Trophoblast cell (in vitro differentiated cells and primary cell): ENCODE measurements at regions not wholly inside any gene's neighbourhood (a gene's known extent, or its start where the extent isn't known, plus 50 kb on each side); places are given as distances from the start of the nearest gene placed in this dataset.

Experiments
- DNase-seq, 2 donors: peaks; one replicate each; pipeline ENCODE4 v3.0.0-alpha.2; 2016
- H2AFZ ChIP-seq: 2 replicates; pipeline ENCODE4 v1.6.1; 2013; ENCODE audit warnings: low read length, moderate library complexity, mild to moderate bottlenecking; ENCODE audit not compliant: insufficient read depth, poor library complexity
- H2AK5ac ChIP-seq: 2 replicates; pipeline ENCODE4 v1.6.1; 2013; ENCODE audit warnings: mild to moderate bottlenecking, low read length
- H2BK120ac ChIP-seq: 2 replicates; pipeline ENCODE4 v1.6.1; 2013; ENCODE audit warnings: low read length, mild to moderate bottlenecking, moderate library complexity; ENCODE audit not compliant: insufficient read depth, poor library complexity
- H2BK12ac ChIP-seq: 2 replicates; pipeline ENCODE4 v1.6.1; 2013; ENCODE audit warnings: mild to moderate bottlenecking, low read length, moderate library complexity
- H2BK5ac ChIP-seq: 2 replicates; pipeline ENCODE4 v1.6.1; 2013; ENCODE audit warnings: low read length, low read depth, moderate library complexity, mild to moderate bottlenecking; ENCODE audit not compliant: poor library complexity
- H3K14ac ChIP-seq: 2 replicates; pipeline ENCODE4 v1.6.1; 2013; ENCODE audit warnings: mild to moderate bottlenecking, low read length
- H3K18ac ChIP-seq: 2 replicates; pipeline ENCODE4 v1.6.1; 2013; ENCODE audit warnings: mild to moderate bottlenecking, low read length
- H3K23ac ChIP-seq: 2 replicates; pipeline ENCODE4 v1.6.1; 2013; ENCODE audit warnings: low read length
- H3K27ac ChIP-seq: 2 replicates; pipeline ENCODE4 v1.5.1; 2013; ENCODE audit warnings: low read depth, mild to moderate bottlenecking, inconsistent platforms, low read length, moderate library complexity
- H3K27me3 ChIP-seq: 2 replicates; pipeline ENCODE4 v1.6.1; 2013; ENCODE audit warnings: inconsistent platforms, mild to moderate bottlenecking, low read length, moderate library complexity; ENCODE audit not compliant: insufficient read depth
- H3K36me3 ChIP-seq, 2 experiments: 1 replicate in 1 of 2; 2 replicates in 1 of 2; pipeline ENCODE4 v1.6.1; 2013; ENCODE audit warnings: low read length in 2 of 2, mild to moderate bottlenecking in 2 of 2, moderate library complexity in 1 of 2; ENCODE audit not compliant: insufficient read depth in 2 of 2, control insufficient read depth in 1 of 2
- H3K4ac ChIP-seq: 2 replicates; pipeline ENCODE4 v1.6.1; 2013; ENCODE audit warnings: low read depth, mild to moderate bottlenecking, low read length, moderate library complexity
- H3K4me1 ChIP-seq, 2 experiments: 1 replicate in 1 of 2; 2 replicates in 1 of 2; pipeline ENCODE4 v1.6.1; 2013; ENCODE audit warnings: low read length in 2 of 2, mild to moderate bottlenecking in 2 of 2, moderate library complexity in 1 of 2; ENCODE audit not compliant: insufficient read depth in 2 of 2, control insufficient read depth in 1 of 2
- H3K4me2 ChIP-seq: 2 replicates; pipeline ENCODE4 v1.6.1; 2013; ENCODE audit warnings: inconsistent platforms, mild to moderate bottlenecking, low read length, moderate library complexity
- H3K4me3 ChIP-seq: 2 replicates; pipeline ENCODE4 v1.5.1; 2013; ENCODE audit warnings: mild to moderate bottlenecking, low read depth, low read length, inconsistent platforms
- H3K79me1 ChIP-seq: one replicate; pipeline ENCODE4 v1.6.1; 2013; ENCODE audit warnings: low read length
- H3K79me2 ChIP-seq: 2 replicates; pipeline ENCODE4 v1.6.1; 2013; ENCODE audit warnings: low read length, mild to moderate bottlenecking; ENCODE audit not compliant: control insufficient read depth, insufficient read depth, poor library complexity
- H3K9ac ChIP-seq: 2 replicates; pipeline ENCODE4 v1.6.1; 2013; ENCODE audit warnings: mild to moderate bottlenecking, low read length
- H3K9me3 ChIP-seq: 2 replicates; pipeline ENCODE4 v1.6.1; 2013; ENCODE audit warnings: low read depth, mild to moderate bottlenecking, control low read depth, inconsistent platforms, low read length; ENCODE audit not compliant: insufficient read depth
- H4K12ac ChIP-seq: 2 replicates; pipeline ENCODE4 v1.6.1; 2013; ENCODE audit warnings: low read depth, mild to moderate bottlenecking, low read length, moderate library complexity
- H4K8ac ChIP-seq: 2 replicates; pipeline ENCODE4 v1.6.1; 2013; ENCODE audit warnings: low read depth, mild to moderate bottlenecking, low read length, moderate library complexity
- H4K91ac ChIP-seq: one replicate; pipeline ENCODE4 v1.6.1; 2013; ENCODE audit warnings: low read depth, mild to moderate bottlenecking, low read length, moderate library complexity
- WGBS: extraction: QIAGEN DNeasy Blood & Tissue Kit; methylation state at CpG from one replicate; pipeline ENCODE4 v1.1.7; 2013; ENCODE audit warnings: missing lambda C conversion rate; ENCODE audit not compliant: insufficient read length, insufficient coverage; ENCODE audit errors: extremely low coverage; 5-methylcytosine and 5-hydroxymethylcytosine counted together

- Histone ChIP-seq H3K36me3 (no peaks in the 10 kb centered on the region), H3K18ac (no peak overlapping the region), H3K4ac (no peak overlapping the region), H3K9ac (no peak overlapping the region), H3K79me2 (no peaks in the 10 kb centered on the region), H4K91ac (no peak overlapping the region), H4K8ac (no peak overlapping the region), H2BK12ac (no peak overlapping the region), H3K4me3 (no peak overlapping the region), H3K14ac (no peak overlapping the region), H2BK5ac (no peak overlapping the region), H3K27ac (no peak overlapping the region), H2AK5ac (no peak overlapping the region), H3K9me3 (peaks cover 2% of the 10 kb centered on the region), H3K27me3 (no peaks in the 10 kb centered on the region), H3K79me1 (no peaks in the 10 kb centered on the region), H3K4me1 (no peaks in the 10 kb centered on the region), H3K23ac (no peak overlapping the region), H2BK120ac (no peak overlapping the region), H2AFZ (no peak overlapping the region), H4K12ac (no peak overlapping the region), H3K4me2 (no peak overlapping the region)
- DNase-seq = no peak
Measured at GRCh38 chr3:80391573-80391972, 623.8 kb upstream of the ROBO1 start.

DNA sequence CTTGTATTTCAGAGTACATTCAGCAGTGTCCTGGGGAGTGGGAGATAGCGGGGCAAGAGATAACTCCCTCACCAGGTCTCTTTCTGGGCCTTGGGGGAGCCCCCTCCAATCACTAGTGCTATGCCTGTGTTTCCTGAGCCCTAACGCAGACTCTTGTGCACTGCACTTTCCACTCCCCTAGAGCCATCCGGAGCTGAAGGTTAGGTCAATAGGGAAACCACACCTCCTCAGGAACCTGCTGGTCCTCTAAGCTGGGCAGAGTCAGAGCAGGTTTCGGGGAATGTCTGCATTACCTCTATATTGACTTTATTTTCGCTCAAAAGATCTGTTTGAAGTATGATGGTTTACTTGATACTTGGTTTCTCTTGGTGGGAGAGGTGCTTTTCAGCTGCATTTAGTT is 617.0 kb upstream of the ROBO1 start:
- Histone ChIP-seq H3K4ac (no peak overlapping the region), H4K12ac (no peak overlapping the region), H3K79me1 (no peaks in the 10 kb centered on the region), H3K4me1 (no peaks in the 10 kb centered on the region), H2AK5ac (no peak overlapping the region), H2BK120ac (no peak overlapping the region), H3K18ac (no peak overlapping the region), H3K14ac (no peak overlapping the region), H3K79me2 (no peaks in the 10 kb centered on the region), H3K4me3 (no peak overlapping the region), H2BK12ac (no peak overlapping the region), H3K4me2 (no peak overlapping the region), H2BK5ac (no peak overlapping the region), H4K91ac (no peak overlapping the region), H2AFZ (no peak overlapping the region), H3K9ac (no peak overlapping the region), H3K27ac (no peak overlapping the region), H3K27me3 (no peaks in the 10 kb centered on the region), H4K8ac (no peak overlapping the region), H3K36me3 (no peaks in the 10 kb centered on the region), H3K9me3 (peaks cover 2% of the 10 kb centered on the region), H3K23ac (no peak overlapping the region)
- no CpG with 5 or more reads among the region's 5 CpGs for WGBS
- no peak for DNase-seq

GRCh38 chr3:80374423-80374822 is 606.6 kb upstream of the ROBO1 start:
- Histone ChIP-seq H4K8ac (no peak overlapping the region), H3K9ac (no peak overlapping the region), H3K4me2 (no peak overlapping the region), H3K23ac (no peak overlapping the region), H4K12ac (no peak overlapping the region), H3K36me3 (no peaks in the 10 kb centered on the region), H3K27me3 (no peaks in the 10 kb centered on the region), H3K27ac (no peak overlapping the region), H3K14ac (no peak overlapping the region), H2AK5ac (no peak overlapping the region), H3K79me2 (no peaks in the 10 kb centered on the region), H3K4ac (no peak overlapping the region), H2BK5ac (no peak overlapping the region), H3K79me1 (no peaks in the 10 kb centered on the region), H3K9me3 (no peaks in the 10 kb centered on the region), H2BK120ac (no peak overlapping the region), H3K4me1 (no peaks in the 10 kb centered on the region), H2BK12ac (no peak overlapping the region), H2AFZ (no peak overlapping the region), H3K4me3 (no peak overlapping the region), H3K18ac (no peak overlapping the region), H4K91ac (no peak overlapping the region)
- no CpG with 5 or more reads among the region's 1 CpG for WGBS
- DNase-seq = no peak

GRCh38 chr3:80368616-80369015 is 600.8 kb upstream of the ROBO1 start:
- no peak overlapping the region for H3K4me2 ChIP-seq
- H2AK5ac ChIP-seq = no peak overlapping the region
- H4K12ac ChIP-seq = no peak overlapping the region
- H3K18ac ChIP-seq = no peak overlapping the region
- H3K27ac ChIP-seq = no peak overlapping the region
- no peak overlapping the region for H2BK12ac ChIP-seq
- H2AFZ ChIP-seq = no peak overlapping the region
- no peak overlapping the region for H3K4ac ChIP-seq
- no peak overlapping the region for H3K23ac ChIP-seq
- no peaks in the 10 kb centered on the region for H3K4me1 ChIP-seq
- H2BK120ac ChIP-seq = no peak overlapping the region
- 100% methylated on average over 1 of the region's 4 CpGs for WGBS
- H3K36me3 ChIP-seq = no peaks in the 10 kb centered on the region
- H3K14ac ChIP-seq = no peak overlapping the region
- H3K79me1 ChIP-seq = no peaks in the 10 kb centered on the region
- no peaks in the 10 kb centered on the region for H3K79me2 ChIP-seq
- H3K9me3 ChIP-seq = no peaks in the 10 kb centered on the region
- no peak overlapping the region for H3K4me3 ChIP-seq
- no peak overlapping the region for H4K8ac ChIP-seq
- no peak overlapping the region for H3K9ac ChIP-seq
- H3K27me3 ChIP-seq = no peaks in the 10 kb centered on the region
- H2BK5ac ChIP-seq = no peak overlapping the region
- no peak overlapping the region for H4K91ac ChIP-seq
- no peak for DNase-seq
